ENCODE measurements at regions not wholly inside any gene's neighbourhood (a gene's known extent, or its start where the extent isn't known, plus 50 kb on each side); places are given as distances from the start of the nearest gene placed in this dataset.

DNA sequence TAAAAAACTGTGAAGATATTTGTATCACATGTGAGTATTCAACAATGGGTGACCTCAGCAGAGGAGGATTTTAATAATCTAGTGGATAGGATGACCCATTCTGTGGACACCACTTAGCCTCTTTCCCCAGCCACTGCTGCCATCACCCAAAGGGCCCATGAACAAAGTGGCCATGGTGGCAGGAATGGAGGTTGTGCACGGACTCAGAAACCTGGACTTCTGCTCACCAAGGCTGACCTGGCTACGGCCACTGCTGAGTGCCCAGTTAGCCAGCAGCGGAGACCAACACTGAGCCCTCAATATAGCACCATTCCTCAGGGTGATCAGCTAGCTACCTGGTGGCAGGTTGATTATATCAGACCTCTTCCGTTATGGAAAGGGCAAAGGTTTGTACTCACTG is 1410.4 kb upstream of the CDH9 start:
- Histone ChIP-seq H3K36me3 (no peaks in the 10 kb centered on the region), H3K4me1 (ENCODE audit: low read depth) (no peaks in the 10 kb centered on the region), H3K9me3 (ENCODE audit: low read depth) (no peaks in the 10 kb centered on the region), H3K4me3 (no peak overlapping the region), H3K27me3 (no peaks in the 10 kb centered on the region), H3K27ac (no peak overlapping the region)
- TF ChIP-seq CTCF (IDR thresholded peaks at IDR 0.05; ENCODE audit: low read depth, low read length) = no peak
- DNase-seq (ENCODE audit: low read depth in 1 of 2, low spot score in 1 of 2) = no peak

DNA sequence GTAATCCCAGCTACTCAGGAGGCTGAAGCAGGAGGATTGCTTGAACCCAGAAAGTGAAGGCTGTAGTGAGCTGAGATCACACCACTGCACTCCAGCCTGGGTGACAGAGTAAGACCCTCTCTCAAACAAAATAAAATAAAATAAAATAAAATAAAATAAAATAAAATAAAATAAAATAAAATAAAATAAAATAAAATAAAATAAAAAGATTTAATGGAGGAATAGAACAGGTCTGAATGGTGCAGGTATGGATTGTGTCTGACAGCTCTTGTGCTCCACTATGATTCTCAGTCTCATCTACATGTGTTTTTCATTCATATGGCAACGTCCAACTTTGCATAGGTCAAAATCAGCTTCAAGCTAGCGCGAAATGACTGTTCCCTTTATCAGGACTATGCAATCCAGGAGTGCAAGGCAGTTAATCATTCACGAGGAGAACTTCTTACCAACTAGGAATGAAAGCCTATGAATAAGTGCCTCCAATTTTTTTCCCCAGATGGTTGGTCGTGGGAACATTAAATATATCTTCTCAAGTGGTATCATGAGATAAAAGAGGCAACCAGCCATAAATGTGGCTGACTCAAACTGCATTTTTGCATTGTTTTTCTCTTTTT is 1392.3 kb upstream of the CDH9 start:
- no peak for DNase-seq (ENCODE audit: low read depth in 1 of 2, low spot score in 1 of 2)
- TF ChIP-seq CTCF (IDR thresholded peaks at IDR 0.05; ENCODE audit: low read depth, low read length) = no peak
- H3K36me3 ChIP-seq = no peaks in the 10 kb centered on the region
- no peaks in the 10 kb centered on the region for H3K27me3 ChIP-seq
- no peaks in the 10 kb centered on the region for H3K9me3 ChIP-seq (ENCODE audit: low read depth)
- H3K4me1 ChIP-seq (ENCODE audit: low read depth) = no peaks in the 10 kb centered on the region
- H3K27ac ChIP-seq = no peak overlapping the region
- no peak overlapping the region for H3K4me3 ChIP-seq

DNA sequence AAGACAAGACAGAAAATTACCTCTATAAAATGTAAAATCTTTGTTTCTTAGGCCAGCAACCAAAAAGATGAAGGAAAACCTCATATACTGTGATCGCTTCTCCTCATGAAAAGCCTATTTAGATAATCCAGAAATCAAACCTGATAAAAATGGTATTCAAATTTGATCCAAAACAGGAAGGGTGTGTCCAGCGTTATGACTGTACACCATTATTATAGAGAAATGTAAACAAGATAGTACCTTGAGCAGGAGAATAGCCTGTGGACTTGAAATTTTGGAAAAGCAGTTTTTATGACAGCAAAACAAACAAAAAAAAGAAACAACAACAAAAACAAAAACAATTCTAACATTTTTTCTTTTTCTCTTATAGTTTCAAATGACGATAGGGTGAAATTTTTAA is 1382.8 kb upstream of the CDH9 start:
- no peak for TF ChIP-seq CTCF (IDR thresholded peaks at IDR 0.05; ENCODE audit: low read depth, low read length)
- no peak overlapping the region for H3K4me3 ChIP-seq
- no peaks in the 10 kb centered on the region for H3K36me3 ChIP-seq
- H3K9me3 ChIP-seq (ENCODE audit: low read depth) = no peaks in the 10 kb centered on the region
- no peak for DNase-seq (ENCODE audit: low read depth in 1 of 2, low spot score in 1 of 2)
- H3K4me1 ChIP-seq (ENCODE audit: low read depth) = no peaks in the 10 kb centered on the region
- no peak overlapping the region for H3K27ac ChIP-seq
- no peaks in the 10 kb centered on the region for H3K27me3 ChIP-seq

DNA sequence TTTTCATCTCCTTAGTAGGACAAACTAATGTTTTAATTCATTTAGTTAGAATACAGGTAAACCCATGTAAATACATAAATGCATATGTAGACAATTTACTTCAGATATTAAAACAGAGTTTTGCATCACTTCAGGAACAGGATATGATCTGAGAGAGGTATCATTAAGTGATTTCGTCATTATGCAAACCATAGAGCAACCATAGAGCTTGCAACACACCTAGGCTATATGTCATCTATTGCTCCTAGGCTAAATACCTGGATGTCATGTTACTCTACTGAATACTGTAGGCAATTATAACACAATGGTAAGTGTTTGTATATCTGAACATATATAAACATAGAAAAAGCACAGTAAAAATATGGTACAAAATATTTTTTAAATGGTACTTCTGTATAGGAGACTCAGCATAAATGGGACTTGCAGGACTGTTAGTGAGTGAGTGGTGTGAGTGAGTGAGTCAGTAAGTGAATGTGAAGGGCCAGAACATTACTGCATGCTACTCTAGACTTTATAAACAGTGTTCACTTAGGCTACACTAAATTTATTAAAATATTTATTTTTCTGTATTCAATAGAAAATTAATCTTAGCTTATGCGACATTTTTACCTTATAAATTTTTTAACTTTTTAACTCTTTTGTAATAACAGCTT is 1377.5 kb upstream of the CDH9 start:
- Histone ChIP-seq H3K9me3 (ENCODE audit: low read depth) (no peaks in the 10 kb centered on the region), H3K4me1 (ENCODE audit: low read depth) (no peaks in the 10 kb centered on the region), H3K4me3 (no peak overlapping the region), H3K27me3 (no peaks in the 10 kb centered on the region), H3K36me3 (no peaks in the 10 kb centered on the region), H3K27ac (no peak overlapping the region)
- DNase-seq (ENCODE audit: low read depth in 1 of 2, low spot score in 1 of 2) = no peak
- TF ChIP-seq CTCF (IDR thresholded peaks at IDR 0.05; ENCODE audit: low read depth, low read length) = no peak

GRCh38 chr5:28414619-28415018 is 1376.2 kb upstream of the CDH9 start:
- H3K9me3 ChIP-seq (ENCODE audit: low read depth) = no peaks in the 10 kb centered on the region
- no peaks in the 10 kb centered on the region for H3K27me3 ChIP-seq
- no peaks in the 10 kb centered on the region for H3K36me3 ChIP-seq
- H3K4me3 ChIP-seq = no peak overlapping the region
- H3K27ac ChIP-seq = no peak overlapping the region
- no peaks in the 10 kb centered on the region for H3K4me1 ChIP-seq (ENCODE audit: low read depth)
- no peak for TF ChIP-seq CTCF (IDR thresholded peaks at IDR 0.05; ENCODE audit: low read depth, low read length)
- no peak for DNase-seq (ENCODE audit: low read depth in 1 of 2, low spot score in 1 of 2)

Data from cardiac muscle cell (in vitro differentiated cells and primary cell).